HG03520 (cell line): ENCODE measurements at regions not wholly inside any gene's neighbourhood (a gene's known extent, or its start where the extent isn't known, plus 50 kb on each side); places are given as distances from the start of the nearest gene placed in this dataset.

Source experiments
- ATAC-seq: cut with Tn5 transposase; IDR thresholded peaks from one replicate; pipeline ENCODE4 v1.9.1; 2021; ENCODE audit warnings: mild to moderate bottlenecking, moderate library complexity; ENCODE audit not compliant: unreplicated experiment

- no peak for ATAC-seq
Measured at GRCh38 chr15:35764661-35765519, 218.9 kb upstream of the DPH6 start.

- no peak for ATAC-seq
Measured at GRCh38 chr15:35768949-35769348, 223.0 kb upstream of the DPH6 start.

- ATAC-seq: no peak
Measured at GRCh38 chr15:35769656-35770055, 223.7 kb upstream of the DPH6 start.

- ATAC-seq: no peak
Measured at GRCh38 chr15:35771746-35772442, 225.9 kb upstream of the DPH6 start.

- no peak for ATAC-seq
Measured at GRCh38 chr15:35774653-35775052, 228.7 kb upstream of the DPH6 start.

- ATAC-seq: no peak
Measured at GRCh38 chr15:35775471-35775870, 229.5 kb upstream of the DPH6 start.

- ATAC-seq: no peak
Measured at GRCh38 chr15:35777061-35777460, 231.1 kb upstream of the DPH6 start.

- ATAC-seq: no peak
Measured at GRCh38 chr15:35783203-35783602, 237.2 kb upstream of the DPH6 start.

GRCh38 chr15:35784745-35785144 is 238.8 kb upstream of the DPH6 start:
- ATAC-seq: no peak

GRCh38 chr15:35810007-35810406 is 264.0 kb upstream of the DPH6 start:
- no peak for ATAC-seq

- no peak for ATAC-seq
Measured at GRCh38 chr15:35813573-35813972, 267.6 kb upstream of the DPH6 start.

- ATAC-seq: no peak
Measured at GRCh38 chr15:35818846-35819245, 272.9 kb upstream of the DPH6 start.

GRCh38 chr15:35822153-35822552 is 276.2 kb upstream of the DPH6 start:
- no peak for ATAC-seq

GRCh38 chr15:35827141-35827540 is 281.2 kb upstream of the DPH6 start:
- ATAC-seq: no peak

- no peak for ATAC-seq
Measured at GRCh38 chr15:35827911-35828310, 281.9 kb upstream of the DPH6 start.

- no peak for ATAC-seq
Measured at GRCh38 chr15:35833581-35833980, 287.6 kb upstream of the DPH6 start.

- no peak for ATAC-seq
Measured at GRCh38 chr15:35834216-35834830, 288.4 kb upstream of the DPH6 start.

- no peak for ATAC-seq
Measured at GRCh38 chr15:35834866-35835265, 288.9 kb upstream of the DPH6 start.

GRCh38 chr15:35838424-35839111 is 292.6 kb upstream of the DPH6 start:
- no peak for ATAC-seq

- no peak for ATAC-seq
Measured at GRCh38 chr15:35842631-35843030, 296.7 kb upstream of the DPH6 start.

GRCh38 chr15:35843498-35843897 is 297.5 kb upstream of the DPH6 start:
- ATAC-seq: no peak
